Loucy (cell line): ENCODE measurements at regions not wholly inside any gene's neighbourhood (a gene's known extent, or its start where the extent isn't known, plus 50 kb on each side); places are given as distances from the start of the nearest gene placed in this dataset.

Experiments used
- H2AFZ ChIP-seq: fragments of 200-600 bp; sonication (generic); 2 replicates; pipeline ENCODE4 v1.6.0; 2016; ENCODE audit warnings: antibody characterized with exemption, mild to moderate bottlenecking, low read length, moderate library complexity
- H3F3A ChIP-seq: fragments of 200-600 bp; 2 replicates; pipeline ENCODE4 v1.6.0; 2016; ENCODE audit warnings: antibody characterized with exemption, low read depth, mild to moderate bottlenecking
- H3K27me3 ChIP-seq: fragments of 200-600 bp; sonication (generic); 2 replicates; pipeline ENCODE4 v1.6.1; 2014; ENCODE audit warnings: low read length, mild to moderate bottlenecking; ENCODE audit not compliant: insufficient read depth, poor library complexity, severe bottlenecking
- H3K36me3 ChIP-seq: fragments of 200-600 bp; sonication (generic); 2 replicates; pipeline ENCODE4 v1.6.1; 2016; ENCODE audit warnings: low read length; ENCODE audit not compliant: insufficient read depth
- H3K4me1 ChIP-seq: fragments of 200-600 bp; sonication (generic); 2 replicates; pipeline ENCODE4 v1.5.1; 2014; ENCODE audit warnings: low read length, mild to moderate bottlenecking; ENCODE audit not compliant: insufficient read depth, poor library complexity, severe bottlenecking
- H3K4me2 ChIP-seq: fragments of 200-600 bp; sonication (generic); 2 replicates; pipeline ENCODE4 v1.6.0; 2014; ENCODE audit warnings: antibody characterized with exemption, low read length, low read depth, mild to moderate bottlenecking; ENCODE audit not compliant: poor library complexity, severe bottlenecking
- H3K4me3 ChIP-seq: fragments of 200-600 bp; sonication (generic); 2 replicates; pipeline ENCODE4 v1.5.1; 2014; ENCODE audit warnings: low read length, mild to moderate bottlenecking, mixed read lengths; ENCODE audit not compliant: poor library complexity, severe bottlenecking
- H3K79me2 ChIP-seq: fragments of 200-600 bp; sonication (generic); 2 replicates; pipeline ENCODE4 v1.6.1; 2014; ENCODE audit warnings: low read length; ENCODE audit not compliant: insufficient read depth
- H3K9ac ChIP-seq: fragments of 200-600 bp; sonication (generic); 2 replicates; pipeline ENCODE4 v1.6.0; 2014; ENCODE audit warnings: mild to moderate bottlenecking, low read depth, low read length, moderate library complexity; ENCODE audit not compliant: poor library complexity, severe bottlenecking
- H3K9me2 ChIP-seq: fragments of 200-600 bp; sonication (generic); replicated peaks from 2 replicates; pipeline ENCODE4 v1.6.1; 2016; ENCODE audit warnings: low read depth, low read length, mixed read lengths
- H3K9me3 ChIP-seq: fragments of 200-600 bp; sonication (generic); 2 replicates; pipeline ENCODE4 v1.6.1; 2014; ENCODE audit warnings: mild to moderate bottlenecking, antibody characterized with exemption, low read length, low read depth; ENCODE audit not compliant: insufficient read depth
- H4K20me1 ChIP-seq: fragments of 200-600 bp; sonication (generic); 2 replicates; pipeline ENCODE4 v1.6.0; 2014; ENCODE audit warnings: antibody characterized with exemption, low read length, mild to moderate bottlenecking; ENCODE audit not compliant: insufficient read depth, poor library complexity, severe bottlenecking
- EZH2phosphoT487 ChIP-seq: fragments of 200-600 bp; IDR thresholded peaks from 2 replicates; pipeline ENCODE4 v1.6.1; 2018; ENCODE audit warnings: antibody characterized with exemption, mild to moderate bottlenecking, moderate library complexity, borderline replicate concordance
- TF ChIP-seq, protein P1 (sequence below): fragments of 200-600 bp; sonication (generic); conservative IDR thresholded peaks from 2 replicates; pipeline ENCODE4 v1.5.1; 2014; ENCODE audit warnings: mild to moderate bottlenecking, antibody characterized with exemption, low read length

DNA sequence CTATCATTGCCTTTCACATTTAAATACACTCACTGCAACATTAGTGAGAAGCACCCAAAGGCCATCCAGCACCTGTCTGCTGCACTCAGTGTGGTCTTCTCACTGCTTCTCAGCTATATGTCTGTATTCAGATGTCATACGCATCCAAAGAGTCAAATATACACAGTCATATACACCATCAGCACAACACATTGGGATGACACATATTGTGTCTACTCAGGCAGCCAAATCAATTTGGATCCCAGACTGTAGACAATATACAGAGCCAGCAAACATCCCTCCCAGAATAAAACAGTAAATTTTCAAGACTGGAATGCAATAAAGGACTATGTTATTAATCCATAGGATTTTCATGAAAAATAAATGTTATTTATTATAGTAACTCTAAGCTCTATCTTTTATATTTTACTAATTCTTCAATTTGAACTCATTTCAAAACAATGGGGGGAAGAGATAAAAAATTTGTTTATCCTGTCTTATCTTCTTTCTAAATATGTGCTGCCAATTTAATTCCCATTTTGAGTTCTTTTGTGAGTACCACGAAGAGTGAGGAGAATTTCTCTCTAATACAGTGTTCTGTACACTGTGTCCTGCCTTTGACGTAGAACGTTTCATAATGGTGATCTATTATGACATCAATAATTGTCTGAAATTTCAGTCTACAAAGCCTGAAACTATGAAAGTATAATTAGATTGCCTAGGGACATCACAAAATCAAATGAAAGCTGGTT lies 602.2 kb upstream of the CXADR start:
- Histone ChIP-seq H3K79me2 (no peaks in the 10 kb centered on the region), H3K4me2 (no peak overlapping the region), H3K27me3 (no peaks in the 10 kb centered on the region), H3K4me3 (no peak overlapping the region), H3K4me1 (no peaks in the 10 kb centered on the region), H3K9me2 (no peaks in the 10 kb centered on the region), H3K9me3 (no peaks in the 10 kb centered on the region), H3K9ac (no peak overlapping the region), H3K36me3 (no peaks in the 10 kb centered on the region), H4K20me1 (no peaks in the 10 kb centered on the region), H3F3A (no peaks in the 10 kb centered on the region), H2AFZ (no peak overlapping the region)
- TF ChIP-seq, protein P1, sequence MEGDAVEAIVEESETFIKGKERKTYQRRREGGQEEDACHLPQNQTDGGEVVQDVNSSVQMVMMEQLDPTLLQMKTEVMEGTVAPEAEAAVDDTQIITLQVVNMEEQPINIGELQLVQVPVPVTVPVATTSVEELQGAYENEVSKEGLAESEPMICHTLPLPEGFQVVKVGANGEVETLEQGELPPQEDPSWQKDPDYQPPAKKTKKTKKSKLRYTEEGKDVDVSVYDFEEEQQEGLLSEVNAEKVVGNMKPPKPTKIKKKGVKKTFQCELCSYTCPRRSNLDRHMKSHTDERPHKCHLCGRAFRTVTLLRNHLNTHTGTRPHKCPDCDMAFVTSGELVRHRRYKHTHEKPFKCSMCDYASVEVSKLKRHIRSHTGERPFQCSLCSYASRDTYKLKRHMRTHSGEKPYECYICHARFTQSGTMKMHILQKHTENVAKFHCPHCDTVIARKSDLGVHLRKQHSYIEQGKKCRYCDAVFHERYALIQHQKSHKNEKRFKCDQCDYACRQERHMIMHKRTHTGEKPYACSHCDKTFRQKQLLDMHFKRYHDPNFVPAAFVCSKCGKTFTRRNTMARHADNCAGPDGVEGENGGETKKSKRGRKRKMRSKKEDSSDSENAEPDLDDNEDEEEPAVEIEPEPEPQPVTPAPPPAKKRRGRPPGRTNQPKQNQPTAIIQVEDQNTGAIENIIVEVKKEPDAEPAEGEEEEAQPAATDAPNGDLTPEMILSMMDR: no peak
- no peak for TF ChIP-seq EZH2phosphoT487

- Histone ChIP-seq H3F3A (no peaks in the 10 kb centered on the region), H2AFZ (no peak overlapping the region), H3K4me1 (no peaks in the 10 kb centered on the region), H3K9ac (no peak overlapping the region), H3K79me2 (no peaks in the 10 kb centered on the region), H3K4me2 (no peak overlapping the region), H3K27me3 (no peaks in the 10 kb centered on the region), H3K36me3 (no peaks in the 10 kb centered on the region), H4K20me1 (no peaks in the 10 kb centered on the region), H3K9me3 (no peaks in the 10 kb centered on the region), H3K9me2 (no peaks in the 10 kb centered on the region), H3K4me3 (no peak overlapping the region)
- TF ChIP-seq, protein P1: no peak
- TF ChIP-seq EZH2phosphoT487: no peak
These were observed 601.7 kb upstream of the CXADR start for GRCh38 chr21:16911166-16911607.

GRCh38 chr21:16912075-16912474 lies 600.8 kb upstream of the CXADR start:
- no peaks in the 10 kb centered on the region for H4K20me1 ChIP-seq
- no peak overlapping the region for H3K4me2 ChIP-seq
- H3F3A ChIP-seq: no peaks in the 10 kb centered on the region
- H3K9me2 ChIP-seq: no peaks in the 10 kb centered on the region
- no peaks in the 10 kb centered on the region for H3K36me3 ChIP-seq
- no peak overlapping the region for H3K4me3 ChIP-seq
- H3K9ac ChIP-seq: no peak overlapping the region
- no peaks in the 10 kb centered on the region for H3K4me1 ChIP-seq
- no peaks in the 10 kb centered on the region for H3K9me3 ChIP-seq
- H3K79me2 ChIP-seq: no peaks in the 10 kb centered on the region
- H2AFZ ChIP-seq: no peak overlapping the region
- no peak for TF ChIP-seq EZH2phosphoT487
- TF ChIP-seq, protein P1: no peak
- H3K27me3 ChIP-seq: no peaks in the 10 kb centered on the region
